ENCODE measurements at regions not wholly inside any gene's neighbourhood (a gene's known extent, or its start where the extent isn't known, plus 50 kb on each side); places are given as distances from the start of the nearest gene placed in this dataset.

DNA sequence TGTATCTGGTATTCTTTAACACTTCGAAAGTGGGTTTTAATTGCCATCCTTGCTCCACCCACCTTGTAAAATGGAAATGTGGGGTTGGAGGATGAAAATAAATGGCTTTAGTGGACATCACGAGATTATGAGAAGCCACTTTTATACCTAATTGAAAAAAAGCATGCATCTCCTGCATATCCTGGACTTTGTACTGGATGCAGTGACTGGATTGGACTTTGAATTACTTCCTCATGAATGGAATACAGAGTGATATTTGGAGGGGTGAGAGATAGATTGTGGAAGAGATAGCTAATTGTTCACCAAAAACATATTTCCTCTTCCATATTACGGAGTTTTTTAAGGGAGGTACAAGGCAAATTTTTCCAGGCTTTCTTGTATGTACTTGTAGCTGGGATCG, 813.0 kb downstream of the TENT5A start:
- no peak overlapping the region for H3K27ac ChIP-seq (ENCODE audit: low read depth, low read length, poor library complexity, severe bottlenecking)

DNA sequence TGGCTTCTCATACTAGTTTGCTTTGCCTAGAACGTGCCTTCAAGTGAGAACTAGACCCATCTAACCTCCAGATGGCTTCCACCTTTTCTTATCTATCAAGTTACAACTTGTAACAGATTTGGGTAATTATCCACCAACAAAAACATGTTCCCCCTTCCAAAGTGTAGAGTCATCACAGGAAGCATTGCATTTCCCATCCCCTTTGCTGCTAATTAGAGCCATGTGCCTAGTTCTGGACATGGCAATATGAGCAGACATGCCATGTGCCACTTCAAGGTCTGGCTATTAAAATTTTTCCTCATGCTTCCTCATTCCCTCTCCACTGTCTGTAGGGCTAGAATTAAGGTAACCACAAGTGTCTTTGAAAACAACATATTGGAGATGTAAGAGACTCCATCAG, 814.4 kb downstream of the TENT5A start:
- Histone ChIP-seq H3K4me3 (ENCODE audit: low read depth, low read length, poor library complexity, severe bottlenecking) (no peak overlapping the region), H3K9me3 (ENCODE audit: low read length) (no peaks in the 10 kb centered on the region), H3K27ac (ENCODE audit: low read depth, low read length, poor library complexity, severe bottlenecking) (no peak overlapping the region), H3K9ac (ENCODE audit: low read length) (no peak overlapping the region), H3K4me1 (ENCODE audit: insufficient read depth, low read length, severe bottlenecking) (no peaks in the 10 kb centered on the region), H3K9me2 (ENCODE audit: low read depth, low read length) (no peaks in the 10 kb centered on the region), H3K79me2 (ENCODE audit: insufficient read depth, low read length) (no peaks in the 10 kb centered on the region), H3K27me3 (ENCODE audit: insufficient read depth, low read length) (no peaks in the 10 kb centered on the region), H3F3A (ENCODE audit: insufficient read depth, low read length) (no peaks in the 10 kb centered on the region), H2AFZ (ENCODE audit: low read length) (no peak overlapping the region), H3K36me3 (ENCODE audit: insufficient read depth, low read length) (no peaks in the 10 kb centered on the region), H3K4me2 (ENCODE audit: low read length) (no peak overlapping the region), H4K20me1 (ENCODE audit: insufficient read depth, low read length) (no peaks in the 10 kb centered on the region)
- TF ChIP-seq EZH2 (IDR thresholded peaks at IDR 0.05; ENCODE audit: borderline replicate concordance, low read length), result no peak
- TF ChIP-seq, protein P1, sequence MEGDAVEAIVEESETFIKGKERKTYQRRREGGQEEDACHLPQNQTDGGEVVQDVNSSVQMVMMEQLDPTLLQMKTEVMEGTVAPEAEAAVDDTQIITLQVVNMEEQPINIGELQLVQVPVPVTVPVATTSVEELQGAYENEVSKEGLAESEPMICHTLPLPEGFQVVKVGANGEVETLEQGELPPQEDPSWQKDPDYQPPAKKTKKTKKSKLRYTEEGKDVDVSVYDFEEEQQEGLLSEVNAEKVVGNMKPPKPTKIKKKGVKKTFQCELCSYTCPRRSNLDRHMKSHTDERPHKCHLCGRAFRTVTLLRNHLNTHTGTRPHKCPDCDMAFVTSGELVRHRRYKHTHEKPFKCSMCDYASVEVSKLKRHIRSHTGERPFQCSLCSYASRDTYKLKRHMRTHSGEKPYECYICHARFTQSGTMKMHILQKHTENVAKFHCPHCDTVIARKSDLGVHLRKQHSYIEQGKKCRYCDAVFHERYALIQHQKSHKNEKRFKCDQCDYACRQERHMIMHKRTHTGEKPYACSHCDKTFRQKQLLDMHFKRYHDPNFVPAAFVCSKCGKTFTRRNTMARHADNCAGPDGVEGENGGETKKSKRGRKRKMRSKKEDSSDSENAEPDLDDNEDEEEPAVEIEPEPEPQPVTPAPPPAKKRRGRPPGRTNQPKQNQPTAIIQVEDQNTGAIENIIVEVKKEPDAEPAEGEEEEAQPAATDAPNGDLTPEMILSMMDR (IDR thresholded peaks at IDR 0.05; ENCODE audit: low read length), result no peak

More for the DNA sequence above, 813.0 kb downstream of the TENT5A start:
- H3K9ac ChIP-seq (ENCODE audit: low read length), result no peak overlapping the region
- no peak for TF ChIP-seq EZH2 (IDR thresholded peaks at IDR 0.05; ENCODE audit: borderline replicate concordance, low read length)
- TF ChIP-seq, protein P1 (IDR thresholded peaks at IDR 0.05; ENCODE audit: low read length), result no peak
- H3K79me2 ChIP-seq (ENCODE audit: insufficient read depth, low read length), result no peaks in the 10 kb centered on the region
- H3K36me3 ChIP-seq (ENCODE audit: insufficient read depth, low read length), result no peaks in the 10 kb centered on the region
- no peaks in the 10 kb centered on the region for H3K9me3 ChIP-seq (ENCODE audit: low read length)
- H3K4me3 ChIP-seq (ENCODE audit: low read depth, low read length, poor library complexity, severe bottlenecking), result no peak overlapping the region
- H4K20me1 ChIP-seq (ENCODE audit: insufficient read depth, low read length), result no peaks in the 10 kb centered on the region
- no peaks in the 10 kb centered on the region for H3K27me3 ChIP-seq (ENCODE audit: insufficient read depth, low read length)
- H3K4me2 ChIP-seq (ENCODE audit: low read length), result no peak overlapping the region
- no peaks in the 10 kb centered on the region for H3K4me1 ChIP-seq (ENCODE audit: insufficient read depth, low read length, severe bottlenecking)
- no peak overlapping the region for H2AFZ ChIP-seq (ENCODE audit: low read length)
- no peaks in the 10 kb centered on the region for H3K9me2 ChIP-seq (ENCODE audit: low read depth, low read length)
- H3F3A ChIP-seq (ENCODE audit: insufficient read depth, low read length), result no peaks in the 10 kb centered on the region

DNA sequence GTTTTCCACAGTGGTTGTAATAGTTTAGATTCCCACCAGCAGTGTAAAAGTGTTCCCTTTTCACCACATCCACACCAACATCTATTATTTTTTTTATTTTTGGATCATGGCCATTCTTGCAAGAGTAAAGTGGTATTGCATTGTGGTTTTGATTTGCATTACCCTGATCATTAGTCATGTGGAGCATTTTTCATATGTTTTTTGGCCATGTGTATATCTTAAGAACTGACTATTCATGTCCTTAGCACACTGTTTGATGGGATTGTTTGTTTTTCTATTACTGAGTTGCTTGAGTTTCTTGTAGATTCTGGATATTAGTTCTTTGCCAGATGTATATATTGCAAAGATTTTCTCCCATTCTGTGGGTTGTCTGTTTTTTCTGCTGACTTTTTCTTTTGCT, 820.1 kb downstream of the TENT5A start:
- Histone ChIP-seq H3K9ac (ENCODE audit: low read length) (no peak overlapping the region), H3K27me3 (ENCODE audit: insufficient read depth, low read length) (no peaks in the 10 kb centered on the region), H3K9me2 (ENCODE audit: low read depth, low read length) (no peaks in the 10 kb centered on the region), H3K4me3 (ENCODE audit: low read depth, low read length, poor library complexity, severe bottlenecking) (no peak overlapping the region), H3K4me2 (ENCODE audit: low read length) (no peak overlapping the region), H3K9me3 (ENCODE audit: low read length) (no peaks in the 10 kb centered on the region), H4K20me1 (ENCODE audit: insufficient read depth, low read length) (no peaks in the 10 kb centered on the region), H3K36me3 (ENCODE audit: insufficient read depth, low read length) (no peaks in the 10 kb centered on the region), H3K79me2 (ENCODE audit: insufficient read depth, low read length) (no peaks in the 10 kb centered on the region), H2AFZ (ENCODE audit: low read length) (no peak overlapping the region), H3K27ac (ENCODE audit: low read depth, low read length, poor library complexity, severe bottlenecking) (no peak overlapping the region), H3F3A (ENCODE audit: insufficient read depth, low read length) (no peaks in the 10 kb centered on the region), H3K4me1 (ENCODE audit: insufficient read depth, low read length, severe bottlenecking) (no peaks in the 10 kb centered on the region)
- TF ChIP-seq, protein P1 (IDR thresholded peaks at IDR 0.05; ENCODE audit: low read length), result no peak
- TF ChIP-seq EZH2 (IDR thresholded peaks at IDR 0.05; ENCODE audit: borderline replicate concordance, low read length), result no peak

Measured in OCI-LY1 (cell line).